Astrocyte of the spinal cord (primary cell): ENCODE measurements at regions not wholly inside any gene's neighbourhood (a gene's known extent, or its start where the extent isn't known, plus 50 kb on each side); places are given as distances from the start of the nearest gene placed in this dataset.

Experiments
- DNase-seq: peaks from one replicate; pipeline ENCODE4 v3.0.0; 2011; ENCODE audit warnings: low read depth, low spot score
- H3K4me3 ChIP-seq: 2 replicates; pipeline ENCODE4 v1.5.1; 2011; ENCODE audit warnings: low read depth, mild to moderate bottlenecking, low read length, moderate library complexity
- CTCF ChIP-seq: IDR thresholded peaks from 2 replicates; pipeline ENCODE4 v1.5.1; 2012; ENCODE audit warnings: low read depth, mild to moderate bottlenecking, low read length, inconsistent platforms
- in situ Hi-C: cut with HindIII; loops from 2 replicates; pipeline ENCODE4 v1.10.0; 2017; ENCODE audit warnings: low sequenced_read_pairs

- DNase-seq, result no peak
- H3K4me3 ChIP-seq, result no peak overlapping the region
- in situ Hi-C loops, result no loop called here
- TF ChIP-seq CTCF, result no peak
Observed at GRCh38 chr5:84647581-84647980, 262.9 kb upstream of the EDIL3 start.

- no peak for TF ChIP-seq CTCF
- in situ Hi-C loops, result no loop called here
- DNase-seq, result peak; percentile 65
Observed at GRCh38 chr5:84642795-84643194, 258.1 kb upstream of the EDIL3 start.

GRCh38 chr5:84642324-84642723 is 257.6 kb upstream of the EDIL3 start:
- no peak for DNase-seq
- H3K4me3 ChIP-seq, result no peak overlapping the region
- in situ Hi-C loops, result no loop called here
- no peak for TF ChIP-seq CTCF

More at GRCh38 chr5:84642795-84643194, 258.1 kb upstream of the EDIL3 start:
- no peak overlapping the region for H3K4me3 ChIP-seq

GRCh38 chr5:84637662-84638375 is 253.1 kb upstream of the EDIL3 start:
- no peak for DNase-seq
- no peak for TF ChIP-seq CTCF
- no peak overlapping the region for H3K4me3 ChIP-seq
- in situ Hi-C loops, result no loop called here

GRCh38 chr5:84635235-84636055 is 250.8 kb upstream of the EDIL3 start:
- in situ Hi-C loops, result no loop called here

GRCh38 chr5:84634256-84634655 is 249.6 kb upstream of the EDIL3 start:
- DNase-seq, result peak; percentile 5
- H3K4me3 ChIP-seq, result no peak overlapping the region
- no peak for TF ChIP-seq CTCF
- in situ Hi-C loops, result no loop called here

More at GRCh38 chr5:84635235-84636055, 250.8 kb upstream of the EDIL3 start:
- no peak overlapping the region for H3K4me3 ChIP-seq
- TF ChIP-seq CTCF, result no peak
- no peak for DNase-seq
